HEK293T (cell line): ENCODE measurements at regions not wholly inside any gene's neighbourhood (a gene's known extent, or its start where the extent isn't known, plus 50 kb on each side); places are given as distances from the start of the nearest gene placed in this dataset.

ENCODE experiments used
- FOXA1 ChIP-seq: fragments of 450-650 bp; IDR thresholded peaks from 2 replicates; pipeline ENCODE4 v1.6.1; 2016; ENCODE audit warnings: mild to moderate bottlenecking
- PKNOX1 ChIP-seq: fragments of 450-650 bp; IDR thresholded peaks from 2 replicates; pipeline ENCODE4 v1.6.1; 2016
- SP1 ChIP-seq: fragments of 450-650 bp; IDR thresholded peaks from 2 replicates; pipeline ENCODE4 v1.6.1; 2017
- SUZ12 ChIP-seq: fragments of 450-650 bp; IDR thresholded peaks from 2 replicates; pipeline ENCODE4 v1.6.1; 2016; ENCODE audit warnings: mild to moderate bottlenecking
- ZNF384 ChIP-seq: fragments of 450-650 bp; IDR thresholded peaks from 2 replicates; pipeline ENCODE4 v1.6.1; 2016

DNA sequence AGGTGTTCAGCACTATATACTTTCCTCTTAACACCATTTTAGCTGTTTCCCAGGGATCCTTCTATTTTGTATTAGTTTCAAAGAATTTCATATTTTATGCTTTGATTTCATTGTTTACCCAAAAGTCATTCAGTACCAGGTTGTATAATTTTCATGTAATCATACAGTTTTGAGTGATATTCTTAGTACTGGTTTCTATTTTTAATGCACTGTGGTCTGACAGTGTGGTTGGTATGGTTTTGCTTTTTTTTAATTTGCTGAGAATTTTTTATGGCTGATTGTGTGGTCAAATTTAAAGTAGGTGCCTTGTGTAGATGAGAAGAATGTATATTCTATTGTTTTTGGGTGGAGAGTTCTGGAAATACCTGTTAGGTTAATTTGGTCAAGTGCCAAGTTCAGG lies 323.4 kb upstream of the EPHA6 start:
- TF ChIP-seq SUZ12 (no peak), PKNOX1 (no peak), SP1 (no peak), FOXA1 (no peak), ZNF384 (no peak)
